Testis (tissue), 2 donors: ENCODE measurements at regions not wholly inside any gene's neighbourhood (a gene's known extent, or its start where the extent isn't known, plus 50 kb on each side); places are given as distances from the start of the nearest gene placed in this dataset.

Source experiments
- DNase-seq: peaks from one replicate; pipeline ENCODE4 v3.0.0-alpha.2; 2019
- H3K27ac ChIP-seq, 2 donors: fragments of 200-600 bp; sonication (generic); one replicate each; pipeline ENCODE4 v1.5.1; 2019
- H3K27me3 ChIP-seq: fragments of 200-600 bp; sonication (generic); one replicate; pipeline ENCODE4 v1.5.1; 2019
- H3K36me3 ChIP-seq: fragments of 200-600 bp; sonication (generic); one replicate; pipeline ENCODE4 v1.5.1; 2017; ENCODE audit warnings: low read depth; ENCODE audit errors: missing control alignments
- H3K4me1 ChIP-seq: fragments of 200-600 bp; sonication (generic); one replicate; pipeline ENCODE4 v1.5.1; 2019
- H3K4me3 ChIP-seq, 2 donors: fragments of 200-600 bp; sonication (generic); one replicate each; pipeline ENCODE4 v1.5.1; 2017 to 2019
- H3K9me3 ChIP-seq: fragments of 200-600 bp; sonication (generic); one replicate; pipeline ENCODE4 v1.5.1; 2017
- POLR2A ChIP-seq: fragments of 450-650 bp; IDR thresholded peaks from one replicate; pipeline ENCODE4 v1.6.1; 2017; ENCODE audit warnings: antibody characterized with exemption, mild to moderate bottlenecking, moderate library complexity
- WGBS, 2 donors: methylation state at CpG; one replicate each; pipeline ENCODE4 v1.1.5; 2018; 5-methylcytosine and 5-hydroxymethylcytosine counted together
- intact Hi-C: fragments of 100-400 bp; cut with DNase I; formaldehyde crosslinking; loops from one replicate; pipeline ENCODE4 v1.15.1; 2023; ENCODE audit warnings: low total_unique reads
- TF ChIP-seq, protein P1 (sequence below), 3 experiments: fragments of 450-650 bp in 2 of 3; fragments of 200-600 bp in 1 of 3; sonication (generic) in 1 of 3; IDR thresholded peaks; one replicate each; pipeline ENCODE4 v1.5.1; 2016 to 2019; ENCODE audit warnings: antibody characterized with exemption in 3 of 3, mild to moderate bottlenecking in 2 of 3, moderate library complexity in 1 of 3

DNA sequence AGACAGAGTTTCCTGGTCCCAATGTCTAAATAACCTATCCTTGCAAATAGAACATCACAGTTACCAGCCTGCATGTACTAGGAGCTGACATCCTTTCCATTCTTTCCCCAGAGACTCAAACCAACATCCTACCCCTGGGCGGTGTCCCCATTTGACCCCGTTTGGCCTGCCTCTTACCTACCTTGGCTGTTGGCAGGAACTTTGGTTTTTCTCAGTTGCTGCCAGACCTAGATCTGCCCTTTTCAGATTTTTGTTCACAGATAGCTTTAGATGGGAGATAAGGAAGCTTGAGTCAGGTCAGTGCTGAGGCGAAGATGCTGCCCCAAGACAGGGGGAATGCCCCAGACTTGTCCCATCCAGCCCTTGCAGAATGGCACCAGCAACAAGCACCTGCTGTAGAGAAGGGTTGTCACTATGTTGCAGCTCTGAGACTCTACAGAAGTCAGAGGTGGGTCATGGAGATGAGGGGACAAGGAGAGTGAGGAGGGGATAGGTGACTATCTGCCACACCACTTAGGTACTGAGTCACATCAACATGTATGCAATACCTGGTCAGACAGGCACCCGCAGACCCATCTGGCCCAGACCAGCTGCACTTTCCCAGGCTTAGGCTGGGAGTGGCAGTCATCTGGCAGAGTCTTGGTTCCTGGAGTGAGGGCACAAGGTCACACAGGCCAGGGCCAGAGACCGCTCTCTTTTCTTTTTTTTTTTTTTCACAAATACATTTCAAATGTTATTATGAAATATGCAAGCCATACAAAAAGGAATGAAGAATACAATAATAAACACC lies 61.5 kb upstream of the POU2AF1 start:
- Histone ChIP-seq H3K4me3 (no peak overlapping the region), H3K27ac (no peak overlapping the region), H3K36me3 (no peaks in the 10 kb centered on the region), H3K4me1 (peaks cover 9% of the 10 kb centered on the region), H3K9me3 (no peaks in the 10 kb centered on the region), H3K27me3 (no peaks in the 10 kb centered on the region)
- no peak for DNase-seq
- TF ChIP-seq, protein P1, sequence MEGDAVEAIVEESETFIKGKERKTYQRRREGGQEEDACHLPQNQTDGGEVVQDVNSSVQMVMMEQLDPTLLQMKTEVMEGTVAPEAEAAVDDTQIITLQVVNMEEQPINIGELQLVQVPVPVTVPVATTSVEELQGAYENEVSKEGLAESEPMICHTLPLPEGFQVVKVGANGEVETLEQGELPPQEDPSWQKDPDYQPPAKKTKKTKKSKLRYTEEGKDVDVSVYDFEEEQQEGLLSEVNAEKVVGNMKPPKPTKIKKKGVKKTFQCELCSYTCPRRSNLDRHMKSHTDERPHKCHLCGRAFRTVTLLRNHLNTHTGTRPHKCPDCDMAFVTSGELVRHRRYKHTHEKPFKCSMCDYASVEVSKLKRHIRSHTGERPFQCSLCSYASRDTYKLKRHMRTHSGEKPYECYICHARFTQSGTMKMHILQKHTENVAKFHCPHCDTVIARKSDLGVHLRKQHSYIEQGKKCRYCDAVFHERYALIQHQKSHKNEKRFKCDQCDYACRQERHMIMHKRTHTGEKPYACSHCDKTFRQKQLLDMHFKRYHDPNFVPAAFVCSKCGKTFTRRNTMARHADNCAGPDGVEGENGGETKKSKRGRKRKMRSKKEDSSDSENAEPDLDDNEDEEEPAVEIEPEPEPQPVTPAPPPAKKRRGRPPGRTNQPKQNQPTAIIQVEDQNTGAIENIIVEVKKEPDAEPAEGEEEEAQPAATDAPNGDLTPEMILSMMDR (IDR thresholded peaks at IDR 0.05): no peak
- no peak for TF ChIP-seq POLR2A
- WGBS, 2 donors: 87% methylated on average over 4 to 5 of the region's 5 CpGs
- intact Hi-C loops: loop anchor here (5.0 kb wide), 1 partner anchor 158 kb away; no protein-coding TSS in a partner anchor

DNA sequence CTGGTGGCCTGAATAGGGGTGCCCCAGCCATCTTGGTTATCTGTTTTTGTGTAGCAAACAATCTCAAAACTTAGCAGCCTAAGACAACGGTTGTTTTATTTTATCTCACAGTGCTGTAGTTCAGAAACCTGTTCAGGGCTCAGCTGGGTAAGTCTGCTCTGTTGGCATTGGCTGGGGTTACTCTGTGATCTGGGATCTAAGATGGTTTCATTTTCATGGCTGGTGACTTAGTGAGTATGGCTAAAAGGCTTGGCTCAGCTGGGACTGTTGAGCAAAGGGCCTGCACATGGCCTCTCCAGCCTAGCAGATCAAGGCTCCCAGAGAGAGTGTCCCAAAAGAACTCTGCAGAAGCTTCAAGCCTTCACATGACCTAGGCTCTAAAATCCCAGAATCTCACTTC lies 60.8 kb upstream of the POU2AF1 start:
- no peak overlapping the region for H3K27ac ChIP-seq
- no peak for DNase-seq
- H3K4me3 ChIP-seq: no peak overlapping the region
- 83 to 91% methylated on average over 1 of the region's 1 CpG for WGBS, 2 donors
- intact Hi-C loops: loop anchor here (5.0 kb wide), 1 partner anchor 158 kb away; no protein-coding TSS in a partner anchor
- no peaks in the 10 kb centered on the region for H3K27me3 ChIP-seq
- no peaks in the 10 kb centered on the region for H3K36me3 ChIP-seq
- peaks cover 9% of the 10 kb centered on the region for H3K4me1 ChIP-seq
- TF ChIP-seq POLR2A: no peak
- TF ChIP-seq, protein P1 (IDR thresholded peaks at IDR 0.05): no peak
- no peaks in the 10 kb centered on the region for H3K9me3 ChIP-seq

DNA sequence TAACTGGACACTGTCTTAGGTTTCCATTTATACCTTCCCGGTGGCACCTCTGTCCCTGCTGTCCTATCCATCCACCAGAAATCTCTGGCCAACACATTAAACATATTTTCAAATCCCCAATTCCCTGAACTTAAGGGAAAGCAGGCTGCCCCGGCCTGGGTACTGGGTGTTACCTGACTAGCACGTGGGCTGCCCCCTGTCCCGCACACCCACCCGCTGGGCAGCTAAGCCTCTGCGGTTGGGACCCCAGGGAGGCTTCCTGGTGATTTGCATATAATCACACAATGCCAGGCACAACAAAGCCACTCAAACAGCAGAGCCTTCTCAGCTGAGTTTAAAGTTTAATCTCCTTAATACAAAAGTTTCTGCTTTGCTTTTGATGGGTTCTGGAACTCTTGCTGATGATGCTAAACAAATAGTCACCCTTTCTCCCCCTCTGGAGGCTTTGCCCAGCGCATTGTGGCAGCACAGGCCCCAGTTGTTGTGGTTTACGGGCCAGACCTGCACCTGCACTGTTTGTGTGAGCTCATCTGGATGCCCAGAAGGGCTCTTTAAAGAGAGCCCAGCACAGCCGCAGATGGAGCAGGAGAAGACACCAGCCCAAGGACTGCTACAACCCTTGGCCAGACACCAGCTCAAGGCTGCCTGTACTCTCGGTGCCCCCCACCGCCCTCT lies 59.9 kb upstream of the POU2AF1 start:
- Histone ChIP-seq H3K9me3 (no peaks in the 10 kb centered on the region), H3K36me3 (no peaks in the 10 kb centered on the region), H3K27me3 (no peaks in the 10 kb centered on the region), H3K4me3 (no peak overlapping the region), H3K4me1 (peaks cover 9% of the 10 kb centered on the region), H3K27ac (no peak overlapping the region)
- no peak for TF ChIP-seq POLR2A
- TF ChIP-seq, protein P1 (IDR thresholded peaks at IDR 0.05): no peak
- DNase-seq: no peak
- 84 to 85% methylated on average over 11 of the region's 11 CpGs for WGBS, 2 donors
- intact Hi-C loops: no loop called here

DNA sequence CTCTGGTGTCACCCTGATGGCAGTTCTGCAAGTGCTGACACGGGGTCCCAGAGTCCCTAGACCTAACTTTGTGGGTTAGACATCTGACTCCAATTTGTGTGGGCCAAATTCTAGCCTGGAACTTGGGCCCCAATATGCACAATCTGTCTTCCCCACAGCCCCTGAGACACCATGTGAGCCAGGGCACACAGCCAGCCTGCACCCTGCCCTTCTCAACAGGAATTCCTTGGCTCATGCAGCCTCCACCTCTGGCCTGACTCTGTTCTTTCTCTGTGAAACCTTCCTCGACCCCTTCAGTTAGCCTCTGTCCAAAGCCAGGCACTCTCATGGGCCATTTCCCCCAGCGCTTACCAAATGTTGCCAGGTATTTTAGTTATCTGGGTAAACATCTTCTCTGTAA lies 59.1 kb upstream of the POU2AF1 start:
- TF ChIP-seq, protein P1 (IDR thresholded peaks at IDR 0.05): no peak
- no peak for TF ChIP-seq POLR2A
- no peaks in the 10 kb centered on the region for H3K9me3 ChIP-seq
- no peaks in the 10 kb centered on the region for H3K27me3 ChIP-seq
- no peak overlapping the region for H3K27ac ChIP-seq
- no peak for DNase-seq
- H3K36me3 ChIP-seq: no peaks in the 10 kb centered on the region
- WGBS, 2 donors: 61 to 62% methylated on average over 3 of the region's 3 CpGs
- H3K4me3 ChIP-seq: no peak overlapping the region
- intact Hi-C loops: no loop called here
- peaks cover 9% of the 10 kb centered on the region for H3K4me1 ChIP-seq
